ENCODE measurements at regions not wholly inside any gene's neighbourhood (a gene's known extent, or its start where the extent isn't known, plus 50 kb on each side); places are given as distances from the start of the nearest gene placed in this dataset.
"Not testable (repeated sequence)": the region's sequence is repeated elsewhere in the genome, so short reads cannot be mapped to it uniquely, and the experiment has no call there.

DNA sequence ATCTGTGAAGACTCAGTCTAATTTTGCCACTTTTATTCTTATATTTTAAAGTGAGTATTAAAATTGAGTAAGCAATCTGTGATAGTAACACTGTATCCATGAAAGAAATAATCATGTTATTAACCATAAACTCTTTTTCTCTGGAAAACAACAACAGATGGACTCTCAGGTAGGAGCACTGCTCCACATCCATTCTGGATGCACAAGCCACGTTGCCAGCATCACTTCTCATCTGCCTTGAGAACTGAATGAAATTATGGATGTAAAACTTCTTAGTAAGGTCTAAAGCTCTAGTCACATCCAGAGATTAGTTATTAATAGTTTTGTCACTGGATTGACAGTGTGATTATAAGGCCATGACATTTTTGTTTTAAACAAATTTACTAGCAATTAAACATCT, 489.1 kb upstream of the SYT1 start:
- no peak overlapping the region for H3K9ac ChIP-seq (replicated peaks; ENCODE audit: extremely low read depth, insufficient read depth, low read length)
- H3K4me2 ChIP-seq (ENCODE audit: insufficient read depth, low read length) = no peak overlapping the region
- ChIA-PET POLR2A (no interaction called here), CTCF (no interaction called here)
- BruUV-seq (replicated peaks) = no TSS peak
- no peaks in the 10 kb centered on the region for H3K27me3 ChIP-seq (ENCODE audit: control insufficient read depth in 2 of 2, insufficient read depth in 2 of 2, low read length in 2 of 2)
- intact Hi-C loops (cut with micrococcal nuclease) = no loop called here
- H3K4me3 ChIP-seq (replicated peaks in 1 of 3; ENCODE audit: insufficient read depth in 1 of 3, low read depth in 1 of 3, low read length in 3 of 3) = no peak overlapping the region
- dilution Hi-C loops (cut with MboI; ENCODE audit: extremely low pct_ligation_motif_present, low sequenced_read_pairs) = no loop called here
- no peak for DNase-seq (ENCODE audit: low read depth, low spot score)
- H3K9me1 ChIP-seq (replicated peaks; ENCODE audit: control insufficient read depth, extremely low read depth, insufficient read depth, low read length) = no peaks in the 10 kb centered on the region
- no peaks in the 10 kb centered on the region for H3K4me1 ChIP-seq (ENCODE audit: control insufficient read depth, extremely low read depth, insufficient read depth, low read length)
- H3K9me3 ChIP-seq (replicated peaks; ENCODE audit: control insufficient read depth, insufficient read depth, low read length) = no peaks in the 10 kb centered on the region
- no peak for FAIRE-seq
- H2AFZ ChIP-seq (ENCODE audit: low read depth, low read length) = no peak overlapping the region
- no peaks in the 10 kb centered on the region for H4K20me1 ChIP-seq (replicated peaks; ENCODE audit: control insufficient read depth, extremely low read depth, insufficient read depth, low read length)
- no peak overlapping the region for H3K27ac ChIP-seq (ENCODE audit: insufficient read depth, low read depth, low read length)
- no peaks in the 10 kb centered on the region for H3K36me3 ChIP-seq (ENCODE audit: control insufficient read depth in 2 of 2, extremely low read depth in 1 of 2, insufficient read depth in 2 of 2, low read length in 2 of 2)
- no peak for TF ChIP-seq EZH2 (IDR thresholded peaks at IDR 0.05; ENCODE audit: borderline replicate concordance, low read depth, low read length, severe bottlenecking)
- TF ChIP-seq FOS (IDR thresholded peaks at IDR 0.05; ENCODE audit: borderline replicate concordance, insufficient read depth, low read length) = no peak
- no peaks in the 10 kb centered on the region for H3K79me2 ChIP-seq (ENCODE audit: control insufficient read depth, insufficient read depth, low read length)

DNA sequence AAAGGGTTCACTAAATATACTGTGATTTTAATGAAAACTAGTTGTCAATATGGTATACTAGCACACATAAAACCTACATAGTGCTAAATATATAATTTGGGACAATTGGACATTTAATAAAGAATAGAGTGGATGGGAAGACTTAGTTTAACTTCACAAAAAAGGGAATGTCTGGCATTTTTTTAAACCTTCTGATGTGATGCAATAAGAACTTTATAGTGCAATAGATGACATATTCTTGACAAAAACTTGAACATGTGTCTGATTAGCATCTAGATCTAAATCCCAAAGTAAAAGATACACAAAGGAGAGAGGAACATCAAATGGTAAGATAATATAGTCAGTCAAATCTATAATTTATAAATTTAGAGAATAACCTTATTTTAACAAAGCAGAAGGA, 488.3 kb upstream of the SYT1 start:
- H3K27me3 ChIP-seq (ENCODE audit: control insufficient read depth in 2 of 2, insufficient read depth in 2 of 2, low read length in 2 of 2) = no peaks in the 10 kb centered on the region
- no peak overlapping the region for H2AFZ ChIP-seq (ENCODE audit: low read depth, low read length)
- H3K4me1 ChIP-seq (ENCODE audit: control insufficient read depth, extremely low read depth, insufficient read depth, low read length) = no peaks in the 10 kb centered on the region
- no peaks in the 10 kb centered on the region for H3K36me3 ChIP-seq (ENCODE audit: control insufficient read depth in 2 of 2, extremely low read depth in 1 of 2, insufficient read depth in 2 of 2, low read length in 2 of 2)
- dilution Hi-C loops (cut with MboI; ENCODE audit: extremely low pct_ligation_motif_present, low sequenced_read_pairs) = no loop called here
- no peaks in the 10 kb centered on the region for H4K20me1 ChIP-seq (replicated peaks; ENCODE audit: control insufficient read depth, extremely low read depth, insufficient read depth, low read length)
- FAIRE-seq (no peak), DNase-seq (ENCODE audit: low read depth, low spot score) (no peak)
- intact Hi-C loops (cut with micrococcal nuclease) = no loop called here
- H3K79me2 ChIP-seq (ENCODE audit: control insufficient read depth, insufficient read depth, low read length) = no peaks in the 10 kb centered on the region
- no peak overlapping the region for H3K4me3 ChIP-seq (replicated peaks in 1 of 3; ENCODE audit: insufficient read depth in 1 of 3, low read depth in 1 of 3, low read length in 3 of 3)
- POLR2A ChIA-PET = no interaction called here
- no peak overlapping the region for H3K4me2 ChIP-seq (ENCODE audit: insufficient read depth, low read length)
- H3K9me3 ChIP-seq (replicated peaks; ENCODE audit: control insufficient read depth, insufficient read depth, low read length) = no peaks in the 10 kb centered on the region
- no peak overlapping the region for H3K9ac ChIP-seq (replicated peaks; ENCODE audit: extremely low read depth, insufficient read depth, low read length)
- no peaks in the 10 kb centered on the region for H3K9me1 ChIP-seq (replicated peaks; ENCODE audit: control insufficient read depth, extremely low read depth, insufficient read depth, low read length)
- TF ChIP-seq POLR2A (IDR thresholded peaks at IDR 0.05; ENCODE audit: low read depth, low read length) (no peak), GATA2 (IDR thresholded peaks at IDR 0.05; ENCODE audit: insufficient read depth, insufficient read length, low read depth, low read length) (no peak), FOS (IDR thresholded peaks at IDR 0.05; ENCODE audit: borderline replicate concordance, insufficient read depth, low read length) (no peak), EZH2 (IDR thresholded peaks at IDR 0.05; ENCODE audit: borderline replicate concordance, low read depth, low read length, severe bottlenecking) (no peak), POLR2AphosphoS5 (IDR thresholded peaks at IDR 0.05; ENCODE audit: insufficient read depth, low read depth, low read length) (no peak), JUN (IDR thresholded peaks at IDR 0.05; ENCODE audit: borderline replicate concordance, insufficient read depth, insufficient read length, low read depth) (no peak), MYC (IDR thresholded peaks at IDR 0.05; ENCODE audit: low read depth, low read length) (no peak)
- TF ChIP-seq, protein P1, sequence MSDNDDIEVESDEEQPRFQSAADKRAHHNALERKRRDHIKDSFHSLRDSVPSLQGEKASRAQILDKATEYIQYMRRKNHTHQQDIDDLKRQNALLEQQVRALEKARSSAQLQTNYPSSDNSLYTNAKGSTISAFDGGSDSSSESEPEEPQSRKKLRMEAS (IDR thresholded peaks at IDR 0.05; ENCODE audit: insufficient read depth, insufficient read length) = no peak
- TF ChIP-seq, protein P2, sequence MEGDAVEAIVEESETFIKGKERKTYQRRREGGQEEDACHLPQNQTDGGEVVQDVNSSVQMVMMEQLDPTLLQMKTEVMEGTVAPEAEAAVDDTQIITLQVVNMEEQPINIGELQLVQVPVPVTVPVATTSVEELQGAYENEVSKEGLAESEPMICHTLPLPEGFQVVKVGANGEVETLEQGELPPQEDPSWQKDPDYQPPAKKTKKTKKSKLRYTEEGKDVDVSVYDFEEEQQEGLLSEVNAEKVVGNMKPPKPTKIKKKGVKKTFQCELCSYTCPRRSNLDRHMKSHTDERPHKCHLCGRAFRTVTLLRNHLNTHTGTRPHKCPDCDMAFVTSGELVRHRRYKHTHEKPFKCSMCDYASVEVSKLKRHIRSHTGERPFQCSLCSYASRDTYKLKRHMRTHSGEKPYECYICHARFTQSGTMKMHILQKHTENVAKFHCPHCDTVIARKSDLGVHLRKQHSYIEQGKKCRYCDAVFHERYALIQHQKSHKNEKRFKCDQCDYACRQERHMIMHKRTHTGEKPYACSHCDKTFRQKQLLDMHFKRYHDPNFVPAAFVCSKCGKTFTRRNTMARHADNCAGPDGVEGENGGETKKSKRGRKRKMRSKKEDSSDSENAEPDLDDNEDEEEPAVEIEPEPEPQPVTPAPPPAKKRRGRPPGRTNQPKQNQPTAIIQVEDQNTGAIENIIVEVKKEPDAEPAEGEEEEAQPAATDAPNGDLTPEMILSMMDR (IDR thresholded peaks at IDR 0.05; ENCODE audit: extremely low read depth in 1 of 2, insufficient read depth in 1 of 2, low read depth in 1 of 2, low read length in 2 of 2) = no peak
- CTCF ChIA-PET = interaction anchor here (1.3 kb wide), 1 partner anchor 17 kb away, joined by 4 read pairs; no protein-coding TSS in a partner anchor
- no peak overlapping the region for H3K27ac ChIP-seq (ENCODE audit: insufficient read depth, low read depth, low read length)
- no TSS peak for BruUV-seq (replicated peaks)

DNA sequence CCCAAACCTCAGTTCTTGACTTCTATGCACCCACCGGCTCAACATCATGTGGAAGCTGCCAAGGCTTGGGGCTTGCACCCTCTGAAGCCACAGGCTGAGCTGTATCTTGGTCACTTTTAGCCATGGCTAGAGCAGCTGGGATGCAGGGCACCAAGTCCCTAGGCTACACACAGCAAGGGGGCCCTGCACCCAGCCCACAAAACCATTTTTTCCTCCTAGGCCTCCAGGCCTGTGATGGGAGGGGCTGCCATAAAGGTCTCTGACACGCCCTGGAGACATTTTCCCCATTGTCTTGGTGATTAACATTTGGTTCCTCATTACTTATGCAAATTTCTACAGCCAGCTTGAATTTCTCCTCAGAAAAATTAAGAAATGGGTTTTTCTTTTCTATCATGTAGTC, 485.5 kb upstream of the SYT1 start:
- FAIRE-seq; H3K4me3 ChIP-seq (replicated peaks in 1 of 3; ENCODE audit: insufficient read depth in 1 of 3, low read depth in 1 of 3, low read length in 3 of 3); CTCF ChIA-PET; dilution Hi-C loops (cut with MboI; ENCODE audit: extremely low pct_ligation_motif_present, low sequenced_read_pairs); H3K4me1 ChIP-seq (ENCODE audit: control insufficient read depth, extremely low read depth, insufficient read depth, low read length); H4K20me1 ChIP-seq (replicated peaks; ENCODE audit: control insufficient read depth, extremely low read depth, insufficient read depth, low read length); H3K27me3 ChIP-seq (ENCODE audit: control insufficient read depth in 2 of 2, insufficient read depth in 2 of 2, low read length in 2 of 2); H3K9ac ChIP-seq (replicated peaks; ENCODE audit: extremely low read depth, insufficient read depth, low read length); BruUV-seq (replicated peaks); POLR2A ChIA-PET; H2AFZ ChIP-seq (ENCODE audit: low read depth, low read length); H3K27ac ChIP-seq (ENCODE audit: insufficient read depth, low read depth, low read length); DNase-seq (ENCODE audit: low read depth, low spot score); intact Hi-C loops (cut with micrococcal nuclease); H3K79me2 ChIP-seq (ENCODE audit: control insufficient read depth, insufficient read depth, low read length); H3K36me3 ChIP-seq (ENCODE audit: control insufficient read depth in 2 of 2, extremely low read depth in 1 of 2, insufficient read depth in 2 of 2, low read length in 2 of 2); H3K9me1 ChIP-seq (replicated peaks; ENCODE audit: control insufficient read depth, extremely low read depth, insufficient read depth, low read length); H3K4me2 ChIP-seq (ENCODE audit: insufficient read depth, low read length); H3K9me3 ChIP-seq (replicated peaks; ENCODE audit: control insufficient read depth, insufficient read depth, low read length): not testable (repeated sequence)
